ENCODE measurements at regions not wholly inside any gene's neighbourhood (a gene's known extent, or its start where the extent isn't known, plus 50 kb on each side); places are given as distances from the start of the nearest gene placed in this dataset.
"Not testable (repeated sequence)": the region's sequence is repeated elsewhere in the genome, so short reads cannot be mapped to it uniquely, and the experiment has no call there.

- no peak for DNase-seq
These were observed 72.8 kb upstream of the CUX1 start for GRCh38 chr7:101744588-101744987.

- DNase-seq, result no peak
These were observed 71.1 kb upstream of the CUX1 start for GRCh38 chr7:101746314-101746713.

GRCh38 chr7:101747053-101747878 is 70.2 kb upstream of the CUX1 start:
- no peak for DNase-seq

GRCh38 chr7:101747879-101748345 is 69.5 kb upstream of the CUX1 start:
- no peak for DNase-seq

GRCh38 chr7:101749891-101750290 is 67.5 kb upstream of the CUX1 start:
- no peak for DNase-seq

- no peak for DNase-seq
These were observed 64.1 kb upstream of the CUX1 start for GRCh38 chr7:101753316-101753715.

- DNase-seq, result no peak
These were observed 62.8 kb upstream of the CUX1 start for GRCh38 chr7:101754424-101755159.

- no peak for DNase-seq
These were observed 59.5 kb upstream of the CUX1 start for GRCh38 chr7:101757879-101758278.

- DNase-seq, result not testable (repeated sequence)
These were observed 58.9 kb upstream of the CUX1 start for GRCh38 chr7:101758519-101758918.

GRCh38 chr7:101764221-101764620 is 53.2 kb upstream of the CUX1 start:
- DNase-seq, result no peak

- no peak for DNase-seq
These were observed 49.9 kb upstream of the CUX1 start for GRCh38 chr7:101767544-101767943.

Measured in NCI-H345 (cell line).